ENCODE measurements at regions not wholly inside any gene's neighbourhood (a gene's known extent, or its start where the extent isn't known, plus 50 kb on each side); places are given as distances from the start of the nearest gene placed in this dataset.

DNA sequence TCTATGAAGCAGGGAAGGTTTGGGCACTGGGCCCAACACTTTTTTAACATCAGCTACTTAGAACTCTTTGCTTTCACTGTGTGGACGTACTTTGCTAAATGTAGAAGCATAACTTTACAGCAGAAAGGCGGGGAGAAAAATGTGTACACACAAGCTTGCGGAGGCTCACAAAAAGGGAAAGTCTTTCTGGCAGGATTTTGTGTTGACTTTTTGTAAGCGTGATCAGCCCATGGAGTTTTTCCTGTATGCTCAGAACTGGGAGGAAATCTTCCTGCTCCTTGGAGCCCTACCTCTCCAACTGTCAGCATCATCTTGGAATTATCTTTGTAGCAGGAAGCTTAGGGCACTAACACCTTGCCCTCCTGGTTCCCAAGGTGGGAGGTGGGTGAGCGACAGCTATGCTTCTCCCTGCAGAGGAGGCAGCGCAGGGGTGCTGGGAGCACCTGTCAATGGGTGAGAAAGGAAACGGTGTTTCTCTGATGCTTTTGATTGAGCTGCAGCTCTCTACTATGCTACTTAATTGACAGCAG, 321.9 kb downstream of the GADD45G start:
- WGBS, 2 donors = 55 to 71% methylated on average over 7 of the region's 7 CpGs
- no peak overlapping the region for H3K4me3 ChIP-seq
- no peaks in the 10 kb centered on the region for H3K36me3 ChIP-seq (ENCODE audit: control insufficient read depth in 4 of 4, insufficient read depth in 4 of 4, low read length in 4 of 4)
- H3K27me3 ChIP-seq (ENCODE audit: control insufficient read depth in 3 of 3, insufficient read depth in 3 of 3, low read length in 2 of 3) = peaks cover 0 to 2% (median 0%) of the 10 kb centered on the region in 3 donors
- peak; percentile 34 to 91 (median 81) for DNase-seq
- H3K27ac ChIP-seq (ENCODE audit: low read depth in 1 of 2, low read length in 1 of 2) = no peak overlapping the region
- peaks cover 3 to 29% (median 17%) of the 10 kb centered on the region in 5 donors for H3K4me1 ChIP-seq (ENCODE audit: control insufficient read depth in 5 of 5, insufficient read depth in 5 of 5, low read length in 5 of 5)
- H3K9ac ChIP-seq (ENCODE audit: insufficient read depth in 1 of 2, low read length in 2 of 2) = peak overlapping the region in 1 of 2 donors; percentile 30
- no peak for ATAC-seq (ENCODE audit: insufficient read depth, low FRiP score)
- no peaks in the 10 kb centered on the region for H3K9me3 ChIP-seq (ENCODE audit: control insufficient read depth in 4 of 4, insufficient read depth in 3 of 4, low read length in 3 of 4)
- no peak for TF ChIP-seq CTCF (IDR thresholded peaks at IDR 0.05; ENCODE audit: control extremely low read depth, extremely low read depth)

DNA sequence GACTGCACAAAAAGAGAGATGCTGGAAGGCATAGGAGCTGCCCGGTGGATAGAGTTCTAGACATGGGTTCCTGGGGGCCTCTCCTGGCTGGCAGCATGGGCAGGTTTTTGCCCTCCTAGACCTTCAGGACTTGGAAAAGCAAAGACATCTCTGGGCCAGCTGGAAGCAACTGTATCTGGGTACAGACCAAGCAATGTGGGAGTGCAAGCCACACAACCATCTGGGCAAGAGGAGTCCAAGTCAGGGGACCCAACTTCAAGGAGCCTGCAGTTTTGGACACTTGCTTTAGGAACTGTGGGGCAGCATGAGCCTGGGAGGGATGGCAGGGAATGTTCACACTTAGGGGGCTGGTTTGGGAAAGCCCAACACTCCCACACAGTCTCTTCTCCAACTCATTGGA, 323.3 kb downstream of the GADD45G start:
- Histone ChIP-seq H3K9me3 (ENCODE audit: control insufficient read depth in 4 of 4, insufficient read depth in 3 of 4, low read length in 3 of 4) (no peaks in the 10 kb centered on the region), H3K36me3 (ENCODE audit: control insufficient read depth in 4 of 4, insufficient read depth in 4 of 4, low read length in 4 of 4) (no peaks in the 10 kb centered on the region), H3K4me1 (ENCODE audit: control insufficient read depth in 5 of 5, insufficient read depth in 5 of 5, low read length in 5 of 5) (peaks cover 3 to 29% (median 14%) of the 10 kb centered on the region in 5 donors), H3K4me3 (no peak overlapping the region), H3K27ac (ENCODE audit: low read depth in 1 of 2, low read length in 1 of 2) (no peak overlapping the region), H3K9ac (ENCODE audit: insufficient read depth in 1 of 2, low read length in 2 of 2) (no peak overlapping the region), H3K27me3 (ENCODE audit: control insufficient read depth in 3 of 3, insufficient read depth in 3 of 3, low read length in 2 of 3) (no peaks in the 10 kb centered on the region)
- ATAC-seq (ENCODE audit: insufficient read depth, low FRiP score) (no peak), DNase-seq (no peak)
- no peak for TF ChIP-seq CTCF (IDR thresholded peaks at IDR 0.05; ENCODE audit: control extremely low read depth, extremely low read depth)
- WGBS, 2 donors = 100% methylated on average over 1 of the region's 1 CpG

- Histone ChIP-seq H3K4me1 (ENCODE audit: control insufficient read depth in 5 of 5, insufficient read depth in 5 of 5, low read length in 5 of 5) (peaks cover 3 to 29% (median 14%) of the 10 kb centered on the region in 5 donors), H3K27ac (ENCODE audit: low read depth in 1 of 2, low read length in 1 of 2) (no peak overlapping the region), H3K4me3 (no peak overlapping the region), H3K27me3 (ENCODE audit: control insufficient read depth in 3 of 3, insufficient read depth in 3 of 3, low read length in 2 of 3) (no peaks in the 10 kb centered on the region), H3K9ac (ENCODE audit: insufficient read depth in 1 of 2, low read length in 2 of 2) (no peak overlapping the region), H3K36me3 (ENCODE audit: control insufficient read depth in 4 of 4, insufficient read depth in 4 of 4, low read length in 4 of 4) (no peaks in the 10 kb centered on the region), H3K9me3 (ENCODE audit: control insufficient read depth in 4 of 4, insufficient read depth in 3 of 4, low read length in 3 of 4) (no peaks in the 10 kb centered on the region)
- TF ChIP-seq CTCF (IDR thresholded peaks at IDR 0.05; ENCODE audit: control extremely low read depth, extremely low read depth) = no peak
- DNase-seq (no peak), ATAC-seq (ENCODE audit: insufficient read depth, low FRiP score) (no peak)
- WGBS, 2 donors = 96 to 97% methylated on average over 6 of the region's 6 CpGs
These were observed 323.9 kb downstream of the GADD45G start for GRCh38 chr9:89928521-89929275.
